Bone marrow (tissue), 2 donors: ENCODE measurements at regions not wholly inside any gene's neighbourhood (a gene's known extent, or its start where the extent isn't known, plus 50 kb on each side); places are given as distances from the start of the nearest gene placed in this dataset.
"Not testable (repeated sequence)": the region's sequence is repeated elsewhere in the genome, so short reads cannot be mapped to it uniquely, and the experiment has no call there.

ENCODE experiments used
- DNase-seq, 2 donors: peaks; one replicate each; lab custom pipeline; 2025; lab: John Stamatoyannopoulos, UW

DNA sequence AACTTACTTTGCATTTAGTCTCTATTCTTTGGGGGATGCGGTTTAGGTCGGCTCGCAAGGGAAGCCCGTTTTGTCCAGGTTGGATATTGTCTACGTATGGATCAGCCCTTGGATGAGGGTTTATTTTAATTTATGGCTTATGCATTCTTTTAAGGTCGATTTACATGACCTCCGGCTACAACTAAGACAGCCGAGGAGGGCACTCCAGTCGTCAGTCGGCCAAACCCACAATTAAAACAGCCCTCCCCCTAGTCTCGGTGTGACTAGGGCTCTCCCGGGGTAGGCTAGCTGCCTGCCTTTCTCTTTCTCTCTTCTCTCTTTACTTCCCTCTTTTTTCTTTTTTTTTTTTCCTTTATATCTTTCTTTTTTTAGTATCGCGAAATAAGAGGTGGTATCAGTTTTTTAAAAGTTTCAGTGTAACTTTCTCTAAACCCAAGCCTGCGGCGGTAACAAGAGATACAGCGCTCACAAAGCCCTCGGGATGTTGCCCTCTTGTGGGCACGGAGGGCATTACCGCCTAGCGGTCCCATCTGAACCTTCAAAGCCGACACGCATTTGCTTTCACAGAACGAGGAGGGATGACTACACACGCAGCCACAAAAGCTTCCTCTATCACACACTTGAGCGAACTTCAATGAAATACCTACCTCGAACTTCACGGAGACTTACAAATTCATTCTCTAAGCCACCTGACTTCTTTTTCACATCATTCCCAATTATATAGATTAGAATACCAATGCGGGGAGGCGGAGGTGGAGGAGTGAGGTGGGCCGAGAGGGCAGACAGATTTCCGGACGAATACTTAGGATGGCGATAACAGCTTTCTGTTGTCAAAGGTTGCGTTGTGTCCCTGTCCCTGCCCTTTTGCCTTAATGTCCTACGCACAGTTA is 132.3 kb upstream of the C11orf58 start:
- DNase-seq = peak; percentile 44 to 70

DNA sequence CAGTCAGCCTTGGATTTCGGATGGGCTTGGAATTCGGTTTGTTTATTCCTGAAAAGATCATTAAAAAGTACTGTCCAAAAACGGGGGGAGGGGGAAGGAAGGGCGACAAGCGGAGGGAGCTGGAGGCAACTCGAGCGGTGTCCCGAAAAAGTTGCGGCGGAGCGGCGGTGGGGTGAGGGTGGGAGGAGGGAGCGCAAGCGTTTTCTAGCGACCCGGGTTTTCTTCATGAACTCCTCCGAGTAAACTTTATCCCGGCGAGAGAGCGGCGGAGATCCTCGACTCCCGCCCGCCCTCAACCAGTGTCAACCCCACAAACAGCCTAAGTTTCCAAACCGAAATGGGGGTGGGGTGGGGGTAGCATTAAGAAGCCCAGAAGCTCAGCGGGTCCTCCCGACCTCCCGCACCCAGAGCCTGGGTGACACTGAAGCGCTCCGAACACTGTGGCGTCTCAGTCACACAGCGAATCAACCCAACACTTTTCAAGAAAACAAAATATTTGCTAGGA is 133.0 kb upstream of the C11orf58 start:
- no peak for DNase-seq

GRCh38 chr11:16604794-16605388 is 133.6 kb upstream of the C11orf58 start:
- no peak for DNase-seq

DNA sequence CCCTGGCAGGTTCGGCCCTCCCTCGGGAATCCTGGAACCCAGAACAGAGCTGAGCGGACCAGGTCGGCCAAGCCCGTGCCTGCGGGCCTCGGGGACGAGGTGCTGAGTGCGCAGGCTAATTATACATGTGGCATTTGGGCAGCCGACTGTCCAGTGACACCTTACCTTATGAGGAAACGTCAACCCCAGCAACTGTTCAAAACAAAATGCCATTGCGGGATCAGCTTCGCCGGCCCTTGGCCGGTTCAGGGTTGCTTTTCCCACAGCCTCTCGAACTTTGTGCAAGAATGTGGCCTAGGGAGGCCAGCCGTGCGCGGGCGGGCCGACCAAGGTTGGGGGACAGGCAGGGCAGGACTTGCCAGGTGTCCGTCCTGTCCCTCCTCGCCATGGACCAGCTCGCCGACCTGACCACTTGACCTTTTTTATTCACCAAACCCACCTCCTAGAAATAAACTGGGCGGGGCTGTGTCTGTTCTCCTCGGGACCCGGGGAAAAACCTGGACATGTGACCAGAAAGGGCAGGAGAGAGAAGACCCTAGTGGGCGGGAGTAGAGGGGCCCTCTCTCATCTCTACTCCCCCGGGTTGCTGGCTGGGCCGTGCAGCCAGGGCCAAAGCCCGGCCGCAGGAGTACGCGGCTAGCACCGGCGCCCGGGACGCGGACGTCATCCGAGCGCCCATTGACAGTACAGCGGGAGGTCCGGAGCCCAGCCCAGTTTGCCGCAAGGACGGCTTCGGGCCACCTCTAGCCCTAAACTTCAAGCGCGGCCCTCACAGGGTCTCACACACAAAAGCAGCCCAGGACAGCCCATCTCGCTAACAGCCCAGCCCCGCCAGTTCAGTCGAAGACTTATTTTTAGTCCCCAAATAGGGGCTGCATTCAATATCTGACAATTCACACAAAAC is 134.3 kb upstream of the C11orf58 start:
- DNase-seq = no peak

DNA sequence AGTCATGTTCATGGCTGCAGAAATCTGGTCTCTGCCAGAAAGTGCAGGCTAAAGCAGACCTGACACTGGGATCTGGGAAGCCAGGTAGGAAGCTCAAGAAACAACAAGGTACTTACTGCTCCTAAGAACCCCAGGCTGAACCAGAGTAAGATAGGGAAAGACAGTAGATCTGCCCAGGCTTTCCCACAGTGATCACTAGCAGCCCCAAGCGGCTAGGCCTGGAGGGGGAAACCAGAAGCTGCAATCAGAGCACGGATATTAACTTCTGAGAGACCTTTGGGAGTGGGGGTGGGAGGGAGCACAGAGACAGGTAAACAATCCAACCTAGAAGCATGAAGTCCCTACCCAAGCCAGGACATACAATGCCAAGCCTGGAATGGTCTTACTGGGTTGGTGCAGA is 135.2 kb upstream of the C11orf58 start:
- DNase-seq = no peak

DNA sequence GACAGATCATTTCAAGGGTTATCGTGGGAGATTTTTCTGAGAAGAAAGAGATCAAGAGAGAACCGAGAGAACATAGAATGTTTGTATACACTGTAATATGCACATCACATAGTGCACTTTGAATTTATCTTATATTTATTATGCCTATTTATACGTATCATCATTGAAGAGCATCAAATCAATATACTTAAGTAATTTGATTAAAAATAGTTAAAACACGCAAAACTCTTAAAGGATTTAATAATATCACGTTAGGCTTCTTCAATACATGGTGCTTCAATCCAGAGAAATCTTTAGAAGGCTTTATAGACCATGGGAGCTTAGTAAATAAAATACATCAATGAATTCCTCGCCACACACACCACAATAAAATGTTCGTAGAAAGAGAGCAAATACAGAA is 139.5 kb upstream of the C11orf58 start:
- DNase-seq = no peak

GRCh38 chr11:16598032-16598431 is 140.4 kb upstream of the C11orf58 start:
- no peak for DNase-seq

GRCh38 chr11:16596231-16596630 is 142.2 kb upstream of the C11orf58 start:
- no peak for DNase-seq

DNA sequence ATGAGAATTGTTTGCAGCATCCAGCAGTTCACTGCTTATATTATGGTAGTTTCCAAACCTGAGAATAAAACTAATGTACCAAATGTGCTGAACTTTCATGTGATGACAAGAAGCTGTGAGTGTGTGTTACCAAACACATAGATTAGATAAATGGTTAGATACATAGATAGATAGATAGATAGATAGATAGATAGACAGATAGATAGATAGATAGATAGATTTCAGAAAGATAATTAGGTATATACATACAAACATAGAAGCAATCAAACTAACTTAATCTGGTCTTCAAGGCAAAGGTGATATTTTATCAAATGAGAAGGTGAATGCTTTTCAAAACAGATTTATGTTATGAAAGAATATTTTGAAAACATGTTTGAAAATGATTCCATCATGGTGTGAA is 147.3 kb upstream of the C11orf58 start:
- DNase-seq = no peak

DNA sequence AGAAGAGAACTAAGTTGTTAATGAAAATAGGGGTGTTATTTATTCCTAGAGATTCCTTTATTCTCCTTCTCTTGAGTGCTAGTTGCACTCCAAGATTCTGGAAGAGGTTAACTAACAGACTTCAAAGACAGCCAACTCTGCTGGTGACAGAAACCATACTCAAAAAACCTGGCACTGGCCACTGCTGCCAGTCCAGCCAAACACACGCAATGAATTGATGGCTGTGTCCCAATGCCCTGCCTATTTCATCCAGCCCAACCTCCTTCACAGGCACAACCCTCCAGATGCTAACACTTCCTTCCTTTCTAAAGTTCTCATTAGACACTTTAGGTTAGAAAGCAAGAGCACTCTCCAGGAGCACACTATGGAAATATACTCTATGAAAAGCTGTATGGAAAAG is 150.8 kb upstream of the C11orf58 start:
- DNase-seq = no peak

GRCh38 chr11:16584569-16584968 is 153.9 kb upstream of the C11orf58 start:
- no peak for DNase-seq

DNA sequence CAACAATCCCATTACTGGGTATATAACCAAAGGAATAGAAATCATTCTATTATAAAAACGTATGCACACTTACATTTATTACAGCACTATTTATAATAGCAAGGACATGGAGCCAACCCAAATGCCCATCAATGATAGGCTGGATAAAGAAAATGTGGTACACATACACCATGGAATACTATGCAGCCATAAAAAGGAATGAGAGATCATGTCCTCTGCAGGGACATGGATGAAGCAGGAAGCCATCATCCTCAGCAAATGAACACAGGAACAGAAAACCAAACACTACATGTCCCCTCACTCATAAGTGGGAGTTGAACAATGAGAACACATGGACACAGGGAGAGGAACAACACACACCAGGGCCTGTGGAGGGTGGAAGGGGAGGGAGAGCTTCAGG is 157.4 kb upstream of the C11orf58 start:
- DNase-seq = not testable (repeated sequence)

GRCh38 chr11:16577490-16577889 is 161.0 kb upstream of the C11orf58 start:
- no peak for DNase-seq

- DNase-seq = not testable (repeated sequence)
These were observed 163.6 kb upstream of the C11orf58 start for GRCh38 chr11:16574889-16575288.

GRCh38 chr11:16572945-16573344 is 165.5 kb upstream of the C11orf58 start:
- DNase-seq = no peak

DNA sequence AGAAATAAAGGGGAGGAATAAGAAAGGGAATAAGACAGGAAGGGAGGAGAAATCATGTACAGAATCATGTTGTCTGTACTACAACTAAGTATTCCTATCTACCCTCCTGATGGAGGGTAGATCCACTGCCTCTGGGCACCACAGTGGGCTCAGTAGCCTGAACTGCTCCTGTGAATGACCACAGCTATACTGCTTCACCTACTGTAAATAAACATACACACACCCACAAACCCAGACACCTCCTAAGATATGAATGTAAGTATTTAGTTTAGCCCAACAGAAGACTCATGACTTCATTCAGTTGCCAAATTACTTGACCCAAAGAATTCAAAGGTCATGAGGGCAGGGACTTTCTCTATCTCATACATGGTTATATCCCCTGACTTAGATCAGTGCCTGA is 177.3 kb upstream of the C11orf58 start:
- DNase-seq = no peak

DNA sequence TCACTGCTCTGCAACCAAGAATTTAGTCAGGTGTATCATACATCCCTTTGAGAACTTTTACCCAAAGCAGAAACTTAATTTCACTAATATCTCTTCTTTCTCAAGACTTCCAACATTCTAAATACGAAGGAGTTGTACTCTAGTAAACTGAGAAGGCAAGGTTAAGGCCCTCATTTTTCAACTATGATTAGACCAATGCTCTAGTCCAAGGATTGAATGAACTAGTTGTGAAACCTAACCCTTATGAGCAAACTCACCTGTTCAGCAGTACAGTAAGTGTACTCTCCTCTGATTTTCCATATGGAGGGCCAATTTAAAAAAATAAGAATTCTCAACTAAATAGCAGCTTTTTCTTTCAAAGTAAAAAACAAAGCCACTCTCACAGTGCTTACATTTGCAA is 180.0 kb upstream of the C11orf58 start:
- DNase-seq = no peak

DNA sequence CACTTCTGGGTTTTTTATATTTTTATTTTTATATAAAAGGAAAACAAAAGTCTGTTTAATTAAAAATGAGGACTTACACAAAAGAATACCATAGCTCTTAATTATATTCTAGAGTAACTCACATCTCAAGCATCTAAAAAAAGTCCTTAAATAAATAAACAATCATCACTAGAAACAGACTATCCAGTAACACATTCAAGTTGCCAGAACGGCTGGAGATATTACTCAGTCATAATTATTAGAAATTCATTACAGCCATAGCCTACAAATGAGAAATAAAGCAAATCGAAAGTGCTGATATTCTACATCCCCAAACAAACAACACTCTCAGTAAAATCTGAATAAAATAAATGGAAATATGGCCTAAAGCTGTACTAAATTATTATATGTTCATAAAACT is 182.5 kb upstream of the C11orf58 start:
- no peak for DNase-seq

- no peak for DNase-seq
These were observed 184.1 kb upstream of the C11orf58 start for GRCh38 chr11:16554361-16554760.

GRCh38 chr11:16547879-16548278 is 190.6 kb upstream of the C11orf58 start:
- DNase-seq = no peak

DNA sequence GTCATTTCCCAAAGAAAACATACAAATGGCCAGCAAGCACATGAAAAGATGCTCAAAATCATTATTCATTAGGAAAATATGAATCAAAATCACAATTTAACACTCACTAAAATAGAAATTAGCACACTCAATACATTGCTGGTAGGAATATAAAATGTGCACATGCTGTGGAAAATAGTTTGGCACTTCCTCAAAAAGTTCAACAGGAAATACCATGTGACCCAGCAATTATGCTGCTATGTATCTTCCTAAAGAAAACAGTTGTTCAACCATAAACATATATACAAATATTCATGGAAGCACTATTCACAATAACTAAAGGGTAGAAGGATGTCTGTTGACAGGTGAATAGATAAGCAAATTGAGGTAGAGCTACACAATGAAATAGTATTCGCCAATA is 187.3 kb upstream of the SOX6 start:
- no peak for DNase-seq

DNA sequence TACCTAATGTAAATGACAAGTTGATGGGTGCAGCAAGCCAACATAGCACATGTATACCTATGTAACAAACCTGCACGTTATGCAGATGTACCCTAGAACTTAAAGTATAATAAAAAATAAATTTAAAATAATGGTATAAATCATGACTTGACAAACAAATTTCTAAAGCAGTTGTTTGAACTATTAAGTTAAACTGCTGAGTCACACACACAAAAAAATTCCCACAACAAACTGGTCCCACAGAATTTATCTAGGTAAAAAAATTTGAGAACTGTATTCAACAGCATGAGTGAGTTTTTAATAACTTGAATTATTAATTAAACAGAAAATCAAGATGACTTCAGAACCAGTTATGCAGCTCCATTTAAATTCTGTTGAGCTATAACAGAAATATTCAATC is 186.0 kb upstream of the SOX6 start:
- DNase-seq = no peak
